ENCODE measurements at regions not wholly inside any gene's neighbourhood (a gene's known extent, or its start where the extent isn't known, plus 50 kb on each side); places are given as distances from the start of the nearest gene placed in this dataset.

DNA sequence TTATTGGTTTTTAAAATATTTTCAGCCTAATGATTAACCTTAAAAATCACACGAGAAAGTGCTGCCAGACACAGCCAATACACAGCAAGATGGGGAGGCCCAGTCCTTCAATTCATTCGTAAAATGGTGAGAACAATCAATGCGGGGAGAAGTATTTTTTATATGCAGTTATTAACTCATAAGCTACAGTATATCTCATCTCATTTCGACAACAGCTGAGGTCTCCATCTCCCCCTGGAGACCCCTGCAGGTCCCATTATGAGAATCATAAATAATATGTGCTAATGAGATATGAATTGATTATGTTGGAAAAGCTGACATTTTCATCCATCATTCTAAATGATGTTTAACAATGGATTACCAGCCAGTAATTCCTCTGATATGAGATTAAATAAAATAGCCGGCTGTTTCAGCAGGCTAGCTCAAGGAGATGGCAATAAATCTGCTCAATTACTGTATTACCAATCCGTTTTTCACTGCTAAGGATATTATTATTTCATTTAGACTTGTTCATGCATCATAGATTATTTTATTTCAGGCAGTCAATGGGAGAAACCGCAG lies 535.8 kb downstream of the GALR1 start:
- H3K4me3 ChIP-seq (ENCODE audit: control insufficient read depth, low read depth, low read length) = no peak overlapping the region
- DNase-seq (ENCODE audit: low read depth) = no peak
- TF ChIP-seq, protein P1, sequence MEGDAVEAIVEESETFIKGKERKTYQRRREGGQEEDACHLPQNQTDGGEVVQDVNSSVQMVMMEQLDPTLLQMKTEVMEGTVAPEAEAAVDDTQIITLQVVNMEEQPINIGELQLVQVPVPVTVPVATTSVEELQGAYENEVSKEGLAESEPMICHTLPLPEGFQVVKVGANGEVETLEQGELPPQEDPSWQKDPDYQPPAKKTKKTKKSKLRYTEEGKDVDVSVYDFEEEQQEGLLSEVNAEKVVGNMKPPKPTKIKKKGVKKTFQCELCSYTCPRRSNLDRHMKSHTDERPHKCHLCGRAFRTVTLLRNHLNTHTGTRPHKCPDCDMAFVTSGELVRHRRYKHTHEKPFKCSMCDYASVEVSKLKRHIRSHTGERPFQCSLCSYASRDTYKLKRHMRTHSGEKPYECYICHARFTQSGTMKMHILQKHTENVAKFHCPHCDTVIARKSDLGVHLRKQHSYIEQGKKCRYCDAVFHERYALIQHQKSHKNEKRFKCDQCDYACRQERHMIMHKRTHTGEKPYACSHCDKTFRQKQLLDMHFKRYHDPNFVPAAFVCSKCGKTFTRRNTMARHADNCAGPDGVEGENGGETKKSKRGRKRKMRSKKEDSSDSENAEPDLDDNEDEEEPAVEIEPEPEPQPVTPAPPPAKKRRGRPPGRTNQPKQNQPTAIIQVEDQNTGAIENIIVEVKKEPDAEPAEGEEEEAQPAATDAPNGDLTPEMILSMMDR (IDR thresholded peaks at IDR 0.05; ENCODE audit: control insufficient read depth, insufficient read depth, low read depth, low read length, missing control alignments) = no peak

DNA sequence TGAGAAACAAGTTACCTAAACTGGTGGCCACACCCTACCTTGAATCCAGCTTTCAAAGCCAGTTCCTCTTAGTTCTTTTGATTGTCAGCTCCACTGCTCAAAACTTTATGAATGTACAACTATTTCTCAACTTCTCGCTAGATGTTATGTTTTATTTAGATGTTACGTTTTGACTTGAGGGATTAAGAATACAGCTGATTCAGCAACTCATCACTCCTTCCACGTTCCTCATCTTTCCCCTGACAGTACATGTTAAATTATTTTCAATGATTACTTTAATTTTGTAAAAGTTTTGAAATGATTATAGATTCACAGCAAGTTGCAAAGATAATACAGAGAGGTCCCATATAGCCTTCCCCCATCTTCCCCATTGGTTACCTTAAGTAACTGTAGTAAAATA lies 553.4 kb downstream of the GALR1 start:
- no peak overlapping the region for H3K4me3 ChIP-seq (ENCODE audit: control insufficient read depth, low read depth, low read length)
- TF ChIP-seq, protein P1 (IDR thresholded peaks at IDR 0.05; ENCODE audit: control insufficient read depth, insufficient read depth, low read depth, low read length, missing control alignments) = no peak
- no peak for DNase-seq (ENCODE audit: low read depth)

GRCh38 chr18:77804382-77804781 lies 554.7 kb downstream of the GALR1 start:
- H3K4me3 ChIP-seq (ENCODE audit: control insufficient read depth, low read depth, low read length) = no peak overlapping the region
- TF ChIP-seq, protein P1 (IDR thresholded peaks at IDR 0.05; ENCODE audit: control insufficient read depth, insufficient read depth, low read depth, low read length, missing control alignments) = no peak
- no peak for DNase-seq (ENCODE audit: low read depth)

- TF ChIP-seq, protein P1 (IDR thresholded peaks at IDR 0.05; ENCODE audit: control insufficient read depth, insufficient read depth, low read depth, low read length, missing control alignments) = no peak
- H3K4me3 ChIP-seq (ENCODE audit: control insufficient read depth, low read depth, low read length) = no peak overlapping the region
- no peak for DNase-seq (ENCODE audit: low read depth)
These were observed 558.0 kb downstream of the GALR1 start for GRCh38 chr18:77807650-77808049.

- no peak for DNase-seq (ENCODE audit: low read depth)
- TF ChIP-seq, protein P1 (IDR thresholded peaks at IDR 0.05; ENCODE audit: control insufficient read depth, insufficient read depth, low read depth, low read length, missing control alignments) = no peak
- H3K4me3 ChIP-seq (ENCODE audit: control insufficient read depth, low read depth, low read length) = no peak overlapping the region
These were observed 561.9 kb downstream of the GALR1 start for GRCh38 chr18:77811503-77811902.

- no peak for DNase-seq (ENCODE audit: low read depth)
- TF ChIP-seq, protein P1 (IDR thresholded peaks at IDR 0.05; ENCODE audit: control insufficient read depth, insufficient read depth, low read depth, low read length, missing control alignments) = no peak
- H3K4me3 ChIP-seq (ENCODE audit: control insufficient read depth, low read depth, low read length) = no peak overlapping the region
These were observed 566.2 kb downstream of the GALR1 start for GRCh38 chr18:77815666-77816338.

Data from AG09309 (cell line).